ENCODE measurements at regions not wholly inside any gene's neighbourhood (a gene's known extent, or its start where the extent isn't known, plus 50 kb on each side); places are given as distances from the start of the nearest gene placed in this dataset.
"Not testable (repeated sequence)": the region's sequence is repeated elsewhere in the genome, so short reads cannot be mapped to it uniquely, and the experiment has no call there.

DNA sequence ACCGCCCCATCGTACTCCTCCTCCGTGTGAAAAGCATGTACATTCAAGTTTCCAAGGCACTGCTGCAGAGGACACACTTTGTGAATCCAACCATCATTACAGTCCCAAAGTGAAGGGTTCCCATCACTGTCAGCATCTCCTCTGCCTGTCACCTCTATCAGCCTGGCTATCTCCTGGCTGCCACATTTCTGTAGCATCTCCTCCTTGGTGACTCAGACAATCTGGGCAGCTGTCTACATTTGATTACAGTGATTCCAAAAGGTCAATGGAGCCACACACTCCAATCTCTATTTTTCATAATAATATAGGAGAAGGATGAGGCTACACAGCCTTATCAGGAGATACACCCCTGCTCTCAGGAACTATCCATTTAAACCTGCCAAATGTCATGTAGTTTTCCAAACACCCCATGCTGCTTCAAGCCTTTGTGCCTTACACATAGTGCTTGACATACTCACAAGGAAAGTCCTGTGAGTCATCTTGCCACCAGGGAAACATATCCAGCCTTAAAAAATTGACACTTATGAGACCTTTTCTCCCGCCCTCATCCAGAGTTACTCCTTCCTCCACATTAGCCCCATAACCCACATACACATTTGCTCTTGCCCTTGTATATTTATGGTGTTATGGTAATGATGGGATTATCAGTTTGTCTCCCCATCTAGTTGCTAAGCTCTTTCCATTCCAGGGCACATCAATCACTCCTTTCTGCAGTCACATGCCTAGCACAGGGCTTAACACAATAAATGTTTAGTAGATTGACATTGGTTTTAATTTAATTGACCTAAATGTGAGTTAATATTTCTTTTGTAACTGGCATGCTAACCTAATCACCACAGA, 250.1 kb upstream of the CDH5 start:
- intact Hi-C loops (cut with micrococcal nuclease): no loop called here

DNA sequence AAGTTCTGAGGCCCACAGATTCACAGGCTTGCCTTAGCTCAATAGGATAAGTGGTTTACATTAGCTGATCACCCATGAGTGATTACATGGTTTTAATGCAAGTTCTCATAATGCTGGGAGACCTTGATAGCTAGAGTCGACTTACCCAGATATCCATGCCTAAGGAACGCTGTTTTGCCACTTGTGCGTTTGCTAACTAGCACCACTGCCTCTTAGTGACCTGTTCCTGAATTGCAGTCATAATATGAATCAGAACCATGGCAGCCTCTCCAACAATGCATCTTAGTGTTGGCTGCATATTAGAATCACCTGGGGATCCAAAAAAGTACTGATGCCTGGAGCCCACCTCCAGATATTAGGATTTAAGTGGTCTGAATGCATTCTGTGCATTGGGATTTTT, 251.1 kb upstream of the CDH5 start:
- intact Hi-C loops (cut with micrococcal nuclease): no loop called here

DNA sequence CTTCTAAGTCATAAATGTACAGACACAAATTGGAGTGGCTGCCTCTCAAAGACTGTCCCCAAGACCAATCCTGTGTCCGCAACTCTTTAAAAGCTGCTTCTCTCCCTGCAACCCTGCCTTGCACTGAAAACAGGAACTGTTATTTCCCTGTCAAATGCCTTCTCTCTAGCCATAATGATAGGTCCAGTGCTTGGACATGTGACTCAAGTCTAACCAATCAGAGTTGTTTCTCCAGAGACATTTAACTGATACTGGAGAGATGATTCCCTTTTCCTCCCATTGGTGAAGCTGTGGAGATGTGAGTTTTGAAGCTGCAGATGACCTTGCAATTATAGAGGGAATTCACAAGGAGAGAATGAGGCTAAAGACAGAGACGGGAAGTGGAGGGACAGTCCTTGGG, 253.3 kb upstream of the CDH5 start:
- intact Hi-C loops (cut with micrococcal nuclease): no loop called here

DNA sequence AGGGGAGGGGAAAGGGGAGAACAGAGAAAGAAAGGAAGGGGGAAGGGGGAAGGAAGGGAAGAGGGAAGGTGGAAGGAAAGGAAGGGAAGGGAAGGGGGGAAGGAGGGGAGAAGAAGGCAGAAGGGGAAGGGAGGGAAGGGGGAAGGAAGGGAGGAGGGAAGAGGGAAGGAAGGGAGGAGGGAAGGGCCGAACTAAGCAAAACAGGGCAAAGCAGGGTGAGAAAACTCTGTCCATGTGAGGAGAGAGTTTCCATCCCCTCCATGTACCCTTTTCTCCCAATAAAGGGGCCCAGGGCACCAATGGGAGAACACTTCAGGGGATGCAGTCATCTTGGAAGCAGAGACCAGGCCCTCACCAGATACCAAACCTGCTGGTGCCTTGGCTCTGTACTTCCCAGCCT, 256.8 kb upstream of the CDH5 start:
- intact Hi-C loops (cut with micrococcal nuclease): no loop called here

DNA sequence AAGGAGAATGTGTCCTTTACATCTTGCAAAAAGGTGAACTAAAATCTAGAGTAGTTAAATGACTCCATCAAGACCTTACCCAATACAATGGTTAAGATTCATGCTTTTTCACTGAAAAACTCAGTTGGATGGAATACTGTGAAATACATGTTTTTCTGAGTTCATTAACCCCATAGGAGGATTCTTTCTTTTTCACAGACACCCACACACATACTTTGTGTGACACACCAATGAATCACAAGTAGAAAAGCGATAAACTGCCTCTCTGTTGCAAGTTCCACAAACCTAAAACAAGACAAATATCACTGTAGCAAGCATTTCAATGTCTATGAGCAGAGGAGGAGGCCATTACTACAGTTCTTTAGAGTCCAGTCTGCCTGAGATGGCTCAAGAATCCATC, 258.8 kb upstream of the CDH5 start:
- intact Hi-C loops (cut with micrococcal nuclease): no loop called here

DNA sequence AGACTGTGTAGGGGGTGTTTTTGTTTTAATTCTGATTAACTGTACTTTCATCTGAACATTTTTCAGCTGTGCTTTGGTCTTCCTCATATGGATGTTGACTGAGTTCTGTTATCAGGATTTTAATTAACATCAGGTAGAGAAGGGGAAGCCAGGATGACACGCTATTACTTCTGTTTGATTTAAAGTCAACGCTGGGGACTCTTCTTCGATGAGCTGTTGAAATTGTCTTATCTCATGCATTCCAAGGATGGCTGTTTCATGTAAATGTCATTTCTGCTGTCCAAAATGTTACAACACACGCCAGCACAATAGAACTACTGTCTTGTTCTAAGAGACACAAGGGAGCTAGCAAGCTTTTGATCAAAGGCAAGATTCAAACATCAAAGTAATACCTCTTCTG, 263.3 kb upstream of the CDH5 start:
- intact Hi-C loops (cut with micrococcal nuclease): no loop called here

GRCh38 chr16:66099306-66099705, 267.2 kb upstream of the CDH5 start:
- intact Hi-C loops (cut with micrococcal nuclease): no loop called here

- intact Hi-C loops (cut with micrococcal nuclease): no loop called here
Observed at GRCh38 chr16:66097751-66098150, 268.7 kb upstream of the CDH5 start.

GRCh38 chr16:66095676-66096075, 270.8 kb upstream of the CDH5 start:
- intact Hi-C loops (cut with micrococcal nuclease): no loop called here

DNA sequence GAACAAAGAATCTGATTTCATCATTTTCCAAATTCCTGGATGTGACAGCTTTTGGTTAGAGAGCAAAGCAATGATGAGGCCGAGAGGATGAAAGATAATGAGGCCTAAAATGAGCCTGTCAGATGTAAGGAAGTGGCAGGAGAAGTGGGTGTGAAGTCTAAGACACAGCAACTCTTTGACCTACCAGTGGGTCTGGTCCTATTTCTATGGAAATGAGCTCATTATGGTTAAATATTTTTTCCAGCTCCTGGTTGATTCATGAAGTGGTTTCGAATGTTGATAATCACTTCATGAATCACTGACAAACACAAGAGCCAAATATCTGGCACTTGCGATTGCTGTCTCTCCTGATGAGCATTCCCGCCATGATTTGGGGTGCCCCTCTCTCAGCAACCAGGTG, 273.3 kb upstream of the CDH5 start:
- intact Hi-C loops (cut with micrococcal nuclease): no loop called here

GRCh38 chr16:66091471-66091891, 275.0 kb upstream of the CDH5 start:
- intact Hi-C loops (cut with micrococcal nuclease): no loop called here

- intact Hi-C loops (cut with micrococcal nuclease): no loop called here
Observed at GRCh38 chr16:66088681-66089080, 277.8 kb upstream of the CDH5 start.

DNA sequence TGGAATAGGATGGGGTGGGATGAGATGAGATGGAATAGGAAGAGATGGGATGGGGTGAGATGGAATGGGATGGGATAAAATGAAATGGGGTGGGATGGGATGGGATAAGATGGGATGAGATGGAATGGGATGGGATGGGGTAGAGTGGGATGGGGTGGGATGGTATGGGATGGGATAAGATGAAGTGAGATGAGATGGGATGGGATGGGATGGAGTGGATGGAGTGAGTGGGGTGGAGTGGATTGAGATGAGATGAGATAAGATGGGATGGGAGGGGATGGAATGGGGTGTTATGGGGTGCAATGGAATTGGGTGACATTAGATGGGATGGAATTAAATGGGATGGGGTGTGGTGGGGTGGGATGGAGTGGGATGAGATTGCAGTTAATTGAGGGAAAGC, 279.2 kb upstream of the CDH5 start:
- intact Hi-C loops (cut with micrococcal nuclease): no loop called here

GRCh38 chr16:66085651-66086050, 280.8 kb upstream of the CDH5 start:
- intact Hi-C loops (cut with micrococcal nuclease): no loop called here

DNA sequence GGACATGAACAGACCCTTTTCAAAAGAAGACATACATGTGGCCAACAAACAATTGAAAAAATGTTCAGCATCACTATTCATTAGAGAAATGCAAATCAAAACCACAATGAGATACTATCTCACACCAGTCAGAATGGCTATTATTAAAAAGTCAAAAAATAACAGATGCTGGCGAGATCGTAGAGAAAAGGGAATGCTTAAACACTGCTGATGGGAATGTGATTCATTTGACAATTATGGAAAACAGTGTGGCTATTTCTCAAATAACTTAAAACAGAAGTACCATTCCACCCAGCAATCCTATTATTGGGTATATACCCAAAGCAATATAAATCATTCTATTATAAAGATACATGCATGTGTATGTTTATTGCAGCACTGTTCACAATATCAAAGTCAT, 281.8 kb upstream of the CDH5 start:
- intact Hi-C loops (cut with micrococcal nuclease): not testable (repeated sequence)

GRCh38 chr16:66084306-66084705, 282.2 kb upstream of the CDH5 start:
- intact Hi-C loops (cut with micrococcal nuclease): no loop called here

GRCh38 chr16:66083171-66083570, 283.3 kb upstream of the CDH5 start:
- intact Hi-C loops (cut with micrococcal nuclease): no loop called here

DNA sequence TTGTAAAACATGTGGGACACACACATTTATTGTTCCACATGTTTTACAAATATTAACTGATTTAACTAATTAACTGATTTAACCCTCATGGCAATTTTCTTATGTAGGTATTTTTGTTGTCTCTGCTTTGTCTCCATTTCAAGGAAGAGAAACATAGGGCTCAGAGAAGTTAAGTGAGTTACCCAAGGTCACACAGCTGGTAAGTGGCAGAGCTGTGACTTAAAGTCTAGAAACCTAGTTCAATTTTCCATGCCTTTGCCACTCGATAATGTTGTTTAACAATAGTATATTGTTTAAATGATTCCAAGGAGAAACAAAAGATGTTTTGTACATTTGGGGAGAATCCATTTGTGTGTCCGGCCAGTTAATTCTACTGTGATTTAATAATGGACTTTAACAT, 284.1 kb upstream of the CDH5 start:
- intact Hi-C loops (cut with micrococcal nuclease): no loop called here

- intact Hi-C loops (cut with micrococcal nuclease): no loop called here
Observed at GRCh38 chr16:66081775-66082366, 284.6 kb upstream of the CDH5 start.

- intact Hi-C loops (cut with micrococcal nuclease): no loop called here
Observed at GRCh38 chr16:66079671-66080334, 286.7 kb upstream of the CDH5 start.

- intact Hi-C loops (cut with micrococcal nuclease): no loop called here
Observed at GRCh38 chr16:66070140-66070917, 296.2 kb upstream of the CDH5 start.

GRCh38 chr16:66069587-66069986, 296.9 kb upstream of the CDH5 start:
- intact Hi-C loops (cut with micrococcal nuclease): no loop called here
